WI38 (cell line): ENCODE measurements at regions not wholly inside any gene's neighbourhood (a gene's known extent, or its start where the extent isn't known, plus 50 kb on each side); places are given as distances from the start of the nearest gene placed in this dataset.

Experiments
- H3K4me3 ChIP-seq: 2 replicates; pipeline ENCODE4 v1.5.1; 2011; ENCODE audit warnings: low read depth, mild to moderate bottlenecking, control low read depth, low read length
- CTCF ChIP-seq: IDR thresholded peaks from 2 replicates; pipeline ENCODE4 v1.5.1; 2012; ENCODE audit warnings: low read depth, mild to moderate bottlenecking, control low read depth, low read length

- TF ChIP-seq CTCF: no peak
- no peak overlapping the region for H3K4me3 ChIP-seq
Observed at GRCh38 chr5:56345352-56345751, 112.2 kb upstream of the ANKRD55 start.

GRCh38 chr5:56344594-56344993 is 111.5 kb upstream of the ANKRD55 start:
- H3K4me3 ChIP-seq: no peak overlapping the region
- no peak for TF ChIP-seq CTCF

GRCh38 chr5:56343988-56344387 is 110.9 kb upstream of the ANKRD55 start:
- no peak overlapping the region for H3K4me3 ChIP-seq
- no peak for TF ChIP-seq CTCF

GRCh38 chr5:56342616-56343015 is 109.5 kb upstream of the ANKRD55 start:
- H3K4me3 ChIP-seq: no peak overlapping the region
- TF ChIP-seq CTCF: no peak

- H3K4me3 ChIP-seq: no peak overlapping the region
Observed at GRCh38 chr5:56340196-56340980, 107.3 kb upstream of the ANKRD55 start.

GRCh38 chr5:56339732-56340131 is 106.6 kb upstream of the ANKRD55 start:
- no peak overlapping the region for H3K4me3 ChIP-seq
- no peak for TF ChIP-seq CTCF

More at GRCh38 chr5:56340196-56340980, 107.3 kb upstream of the ANKRD55 start:
- TF ChIP-seq CTCF: no peak

- H3K4me3 ChIP-seq: no peak overlapping the region
- no peak for TF ChIP-seq CTCF
Observed at GRCh38 chr5:56337715-56338319, 104.7 kb upstream of the ANKRD55 start.
